SK-N-SH (cell line): ENCODE measurements at regions not wholly inside any gene's neighbourhood (a gene's known extent, or its start where the extent isn't known, plus 50 kb on each side); places are given as distances from the start of the nearest gene placed in this dataset.

Experiments
- CTCF ChIA-PET: fragments of 300-600, 350-600 bp; formaldehyde crosslinking; extraction: SDS; loops from one replicate; lab custom pipeline; 2021; lab: Yijun Ruan, JAX
- POLR2A ChIA-PET: fragments of 350-600 bp; sonication (Branson Sonifier 250); formaldehyde crosslinking; extraction: SDS; loops from one replicate; lab custom pipeline; 2020; ENCODE audit warnings: antibody characterized with exemption, inconsistent platforms; lab: Yijun Ruan, JAX
- DNase-seq: peaks from one replicate; pipeline ENCODE4 v3.0.0; 2012
- H2AFZ ChIP-seq: fragments of 200-600 bp; sonication (generic); 2 replicates; pipeline ENCODE4 v1.8.1; 2016; ENCODE audit warnings: antibody characterized with exemption, mild to moderate bottlenecking, low read depth
- H3F3A ChIP-seq: fragments of 200-600 bp; sonication (generic); replicated peaks from 2 replicates; pipeline ENCODE3; 2016; ENCODE audit warnings: antibody characterized with exemption, mild to moderate bottlenecking; ENCODE audit not compliant: insufficient read depth
- H3K27ac ChIP-seq, 2 experiments: fragments of 200-500 bp in 1 of 2; fragments of 200-600 bp in 1 of 2; sonication (Bioruptor generic) in 1 of 2; sonication (generic), shearing (Covaris generic) in 1 of 2; 2 replicates each; pipeline versions ENCODE4 v1.5.1 to v1.6.1; 2014 to 2016; ENCODE audit warnings: low read depth in 2 of 2, inconsistent platforms in 1 of 2, low read length in 1 of 2, mild to moderate bottlenecking in 1 of 2, mixed read lengths in 1 of 2
- H3K27me3 ChIP-seq: fragments of 200-600 bp; sonication (generic), shearing (Covaris generic); 2 replicates; pipeline ENCODE4 v1.6.1; 2016; ENCODE audit warnings: mixed run types; ENCODE audit not compliant: insufficient read depth
- H3K36me3 ChIP-seq, 2 experiments: fragments of 200-500 bp in 1 of 2; fragments of 200-600 bp in 1 of 2; sonication (Bioruptor generic) in 1 of 2; sonication (generic) in 1 of 2; replicated peaks in 1 of 2; 2 replicates each; pipeline versions ENCODE3 to v1.5.1; 2014 to 2016; ENCODE audit warnings: low read length in 1 of 2, mild to moderate bottlenecking in 1 of 2; ENCODE audit not compliant: insufficient read depth in 2 of 2, control insufficient read depth in 1 of 2
- H3K4me1 ChIP-seq, 2 experiments: fragments of 200-500 bp in 1 of 2; fragments of 200-600 bp in 1 of 2; sonication (Bioruptor generic) in 1 of 2; sonication (generic), shearing (Covaris generic) in 1 of 2; 2 replicates each; pipeline versions ENCODE4 v1.5.1 to v1.6.1; 2014 to 2016; ENCODE audit warnings: low read depth in 1 of 2, low read length in 1 of 2, mixed run types in 1 of 2; ENCODE audit not compliant: insufficient read depth in 2 of 2, control insufficient read depth in 1 of 2
- H3K4me2 ChIP-seq: fragments of 200-600 bp; sonication (generic), shearing (Covaris generic); 2 replicates; pipeline ENCODE4 v1.6.1; 2017; ENCODE audit warnings: mixed run types
- H3K4me3 ChIP-seq, 2 experiments: fragments of 200-500 bp in 1 of 2; fragments of 200-600 bp in 1 of 2; sonication (Bioruptor generic) in 1 of 2; sonication (generic), shearing (Covaris generic) in 1 of 2; 2 replicates each; pipeline versions ENCODE4 v1.5.1 to v1.8.1; 2014 to 2016; ENCODE audit warnings: low read depth in 2 of 2, inconsistent platforms in 1 of 2, low read length in 1 of 2, mild to moderate bottlenecking in 1 of 2, mixed read lengths in 1 of 2, moderate library complexity in 1 of 2
- H3K79me2 ChIP-seq: fragments of 200-600 bp; sonication (generic); 2 replicates; pipeline ENCODE4 v1.8.1; 2017; ENCODE audit warnings: mild to moderate bottlenecking; ENCODE audit not compliant: insufficient read depth
- H3K9ac ChIP-seq: fragments of 200-600 bp; sonication (generic); 2 replicates; pipeline ENCODE4 v1.6.1; 2017; ENCODE audit warnings: mixed run types
- H3K9me2 ChIP-seq: fragments of 200-600 bp; sonication (generic); 2 replicates; pipeline ENCODE4 v1.6.1; 2017; ENCODE audit warnings: mixed run types
- H3K9me3 ChIP-seq: fragments of 200-600 bp; sonication (generic); 2 replicates; pipeline ENCODE4 v1.6.1; 2017; ENCODE audit warnings: mixed run types, mild to moderate bottlenecking, moderate library complexity
- H4K20me1 ChIP-seq: fragments of 200-600 bp; sonication (generic); 2 replicates; pipeline ENCODE4 v1.6.1; 2017; ENCODE audit warnings: mild to moderate bottlenecking, mixed run types; ENCODE audit not compliant: insufficient read depth
- CTCF ChIP-seq: fragments of 200-600 bp; sonication (generic); IDR thresholded peaks from 2 replicates; pipeline ENCODE4 v1.6.1; 2017; ENCODE audit warnings: antibody characterized with exemption, mild to moderate bottlenecking, moderate library complexity
- ELF1 ChIP-seq: IDR thresholded peaks from 2 replicates; pipeline ENCODE4 v1.4.0; 2012
- EZH2phosphoT487 ChIP-seq: fragments of 200-600 bp; sonication (generic); IDR thresholded peaks from 2 replicates; pipeline ENCODE4 v1.6.1; 2017; ENCODE audit warnings: low read depth, mixed run types, mild to moderate bottlenecking, antibody characterized with exemption, moderate library complexity, borderline replicate concordance
- FOSL2 ChIP-seq: IDR thresholded peaks from 2 replicates; pipeline ENCODE4 v1.4.0; 2012; ENCODE audit warnings: low read depth, mild to moderate bottlenecking, moderate library complexity, borderline replicate concordance
- FOXM1 ChIP-seq: IDR thresholded peaks from 2 replicates; pipeline ENCODE4 v1.4.0; 2012; ENCODE audit warnings: low read depth, mild to moderate bottlenecking
- GABPA ChIP-seq: IDR thresholded peaks from 2 replicates; pipeline ENCODE4 v1.4.0; 2012; ENCODE audit warnings: low read depth, mild to moderate bottlenecking
- GATA2 ChIP-seq: sonication (generic); formaldehyde crosslinking; IDR thresholded peaks from 2 replicates; pipeline ENCODE4 v1.5.0; 2020; ENCODE audit warnings: mild to moderate bottlenecking, missing genetic modification reagents
- MEF2A ChIP-seq: IDR thresholded peaks from 2 replicates; pipeline ENCODE4 v1.4.0; 2012; ENCODE audit warnings: low read depth, borderline replicate concordance
- POLR2AphosphoS5 ChIP-seq: IDR thresholded peaks from 2 replicates; pipeline ENCODE4 v1.6.1; 2012; ENCODE audit warnings: low read depth, low read length
- RAD21 ChIP-seq: IDR thresholded peaks from 2 replicates; pipeline ENCODE4 v1.6.1; 2012; ENCODE audit warnings: mild to moderate bottlenecking, low read length
- SMC3 ChIP-seq: IDR thresholded peaks from 2 replicates; pipeline ENCODE4 v1.6.1; 2012; ENCODE audit warnings: low read depth, low read length, improper control_type of control experiment
- TCF12 ChIP-seq: IDR thresholded peaks from 2 replicates; pipeline ENCODE4 v1.4.0; 2012
- YY1 ChIP-seq: IDR thresholded peaks from 2 replicates; pipeline ENCODE4 v1.4.0; 2012; ENCODE audit warnings: low read depth, mild to moderate bottlenecking
- WGBS: methylation state at CpG from one replicate; pipeline ENCODE4 v1.1.6; 2017; ENCODE audit warnings: low lambda C conversion rate; 5-methylcytosine and 5-hydroxymethylcytosine counted together
- TF ChIP-seq, protein P1 (sequence below): IDR thresholded peaks from 2 replicates; pipeline ENCODE4 v1.4.0; 2012; ENCODE audit warnings: low read depth
- TF ChIP-seq, protein P2 (sequence below): IDR thresholded peaks from 2 replicates; pipeline ENCODE4 v1.4.0; 2012; ENCODE audit warnings: low read depth, borderline replicate concordance
- TF ChIP-seq, protein P3 (sequence below): IDR thresholded peaks from 2 replicates; pipeline ENCODE4 v1.6.1; 2012; ENCODE audit warnings: mild to moderate bottlenecking, low read depth, low read length, moderate library complexity
- TF ChIP-seq, protein P4 (sequence below): IDR thresholded peaks from 2 replicates; pipeline ENCODE4; 2012

DNA sequence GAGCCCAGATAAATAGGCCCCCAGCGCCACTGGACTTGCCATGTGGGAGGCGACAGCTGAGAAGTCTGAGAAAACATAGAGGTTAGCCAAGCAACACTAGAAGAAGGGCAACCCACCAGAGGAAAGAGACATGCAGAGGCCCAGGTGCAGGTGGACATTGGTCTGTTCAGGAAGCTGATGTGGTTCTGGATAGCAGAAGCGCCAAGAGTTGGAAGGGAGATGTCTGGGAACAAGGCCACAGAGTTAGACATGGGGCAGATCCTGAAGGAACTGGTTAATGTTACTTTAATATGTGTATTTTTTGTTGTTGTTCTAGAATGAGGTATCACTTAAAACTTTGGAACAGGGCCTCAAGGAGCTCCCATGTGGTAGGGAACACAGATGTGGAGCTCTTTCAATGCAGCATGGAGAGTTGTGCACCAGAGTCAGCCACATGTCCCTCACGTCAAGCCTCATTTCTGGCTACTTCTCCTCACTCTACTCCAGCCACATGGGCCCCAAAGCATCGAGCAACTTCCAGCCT, 62.2 kb upstream of the PKDCC start:
- no peak overlapping the region for H3K9ac ChIP-seq
- ChIA-PET CTCF (interaction anchor here (0.7 to 1.2 kb wide), 5 partner anchors 11 to 132 kb away, joined by 3 to 4 read pairs (median 3); no protein-coding TSS in a partner anchor), POLR2A (interaction anchor here (0.6 kb wide), 1 partner anchor 102 kb away, joined by 3 read pairs; no protein-coding TSS in a partner anchor)
- H3K79me2 ChIP-seq, result no peaks in the 10 kb centered on the region
- H2AFZ ChIP-seq, result no peak overlapping the region
- H3K4me1 ChIP-seq, result peaks cover 8% of the 10 kb centered on the region in 2 experiments; a peak in 2 of 4 replicates
- WGBS, result 57% methylated on average over 5 of the region's 5 CpGs
- H3K4me2 ChIP-seq, result no peak overlapping the region
- H3K27ac ChIP-seq, result no peak overlapping the region
- no peak for DNase-seq
- H3K36me3 ChIP-seq, result no peaks in the 10 kb centered on the region
- TF ChIP-seq FOSL2 (no peak), GABPA (no peak), POLR2AphosphoS5 (no peak), EZH2phosphoT487 (no peak), RAD21 (no peak), SMC3 (no peak), FOXM1 (no peak), ELF1 (no peak), CTCF (no peak), YY1 (no peak), GATA2 (CRISPR knock-in tag) (no peak), TCF12 (no peak), MEF2A (no peak)
- TF ChIP-seq, protein P1, sequence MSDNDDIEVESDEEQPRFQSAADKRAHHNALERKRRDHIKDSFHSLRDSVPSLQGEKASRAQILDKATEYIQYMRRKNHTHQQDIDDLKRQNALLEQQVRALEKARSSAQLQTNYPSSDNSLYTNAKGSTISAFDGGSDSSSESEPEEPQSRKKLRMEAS, result no peak
- TF ChIP-seq, protein P2, sequence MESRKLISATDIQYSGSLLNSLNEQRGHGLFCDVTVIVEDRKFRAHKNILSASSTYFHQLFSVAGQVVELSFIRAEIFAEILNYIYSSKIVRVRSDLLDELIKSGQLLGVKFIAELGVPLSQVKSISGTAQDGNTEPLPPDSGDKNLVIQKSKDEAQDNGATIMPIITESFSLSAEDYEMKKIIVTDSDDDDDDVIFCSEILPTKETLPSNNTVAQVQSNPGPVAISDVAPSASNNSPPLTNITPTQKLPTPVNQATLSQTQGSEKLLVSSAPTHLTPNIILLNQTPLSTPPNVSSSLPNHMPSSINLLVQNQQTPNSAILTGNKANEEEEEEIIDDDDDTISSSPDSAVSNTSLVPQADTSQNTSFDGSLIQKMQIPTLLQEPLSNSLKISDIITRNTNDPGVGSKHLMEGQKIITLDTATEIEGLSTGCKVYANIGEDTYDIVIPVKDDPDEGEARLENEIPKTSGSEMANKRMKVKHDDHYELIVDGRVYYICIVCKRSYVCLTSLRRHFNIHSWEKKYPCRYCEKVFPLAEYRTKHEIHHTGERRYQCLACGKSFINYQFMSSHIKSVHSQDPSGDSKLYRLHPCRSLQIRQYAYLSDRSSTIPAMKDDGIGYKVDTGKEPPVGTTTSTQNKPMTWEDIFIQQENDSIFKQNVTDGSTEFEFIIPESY, result no peak
- TF ChIP-seq, protein P3, sequence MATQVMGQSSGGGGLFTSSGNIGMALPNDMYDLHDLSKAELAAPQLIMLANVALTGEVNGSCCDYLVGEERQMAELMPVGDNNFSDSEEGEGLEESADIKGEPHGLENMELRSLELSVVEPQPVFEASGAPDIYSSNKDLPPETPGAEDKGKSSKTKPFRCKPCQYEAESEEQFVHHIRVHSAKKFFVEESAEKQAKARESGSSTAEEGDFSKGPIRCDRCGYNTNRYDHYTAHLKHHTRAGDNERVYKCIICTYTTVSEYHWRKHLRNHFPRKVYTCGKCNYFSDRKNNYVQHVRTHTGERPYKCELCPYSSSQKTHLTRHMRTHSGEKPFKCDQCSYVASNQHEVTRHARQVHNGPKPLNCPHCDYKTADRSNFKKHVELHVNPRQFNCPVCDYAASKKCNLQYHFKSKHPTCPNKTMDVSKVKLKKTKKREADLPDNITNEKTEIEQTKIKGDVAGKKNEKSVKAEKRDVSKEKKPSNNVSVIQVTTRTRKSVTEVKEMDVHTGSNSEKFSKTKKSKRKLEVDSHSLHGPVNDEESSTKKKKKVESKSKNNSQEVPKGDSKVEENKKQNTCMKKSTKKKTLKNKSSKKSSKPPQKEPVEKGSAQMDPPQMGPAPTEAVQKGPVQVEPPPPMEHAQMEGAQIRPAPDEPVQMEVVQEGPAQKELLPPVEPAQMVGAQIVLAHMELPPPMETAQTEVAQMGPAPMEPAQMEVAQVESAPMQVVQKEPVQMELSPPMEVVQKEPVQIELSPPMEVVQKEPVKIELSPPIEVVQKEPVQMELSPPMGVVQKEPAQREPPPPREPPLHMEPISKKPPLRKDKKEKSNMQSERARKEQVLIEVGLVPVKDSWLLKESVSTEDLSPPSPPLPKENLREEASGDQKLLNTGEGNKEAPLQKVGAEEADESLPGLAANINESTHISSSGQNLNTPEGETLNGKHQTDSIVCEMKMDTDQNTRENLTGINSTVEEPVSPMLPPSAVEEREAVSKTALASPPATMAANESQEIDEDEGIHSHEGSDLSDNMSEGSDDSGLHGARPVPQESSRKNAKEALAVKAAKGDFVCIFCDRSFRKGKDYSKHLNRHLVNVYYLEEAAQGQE, result no peak
- TF ChIP-seq, protein P4, sequence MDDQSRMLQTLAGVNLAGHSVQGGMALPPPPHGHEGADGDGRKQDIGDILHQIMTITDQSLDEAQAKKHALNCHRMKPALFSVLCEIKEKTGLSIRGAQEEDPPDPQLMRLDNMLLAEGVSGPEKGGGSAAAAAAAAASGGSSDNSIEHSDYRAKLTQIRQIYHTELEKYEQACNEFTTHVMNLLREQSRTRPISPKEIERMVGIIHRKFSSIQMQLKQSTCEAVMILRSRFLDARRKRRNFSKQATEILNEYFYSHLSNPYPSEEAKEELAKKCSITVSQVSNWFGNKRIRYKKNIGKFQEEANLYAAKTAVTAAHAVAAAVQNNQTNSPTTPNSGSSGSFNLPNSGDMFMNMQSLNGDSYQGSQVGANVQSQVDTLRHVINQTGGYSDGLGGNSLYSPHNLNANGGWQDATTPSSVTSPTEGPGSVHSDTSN, result no peak
- no peaks in the 10 kb centered on the region for H3K9me3 ChIP-seq
- no peak overlapping the region for H3K4me3 ChIP-seq
- no peaks in the 10 kb centered on the region for H3K9me2 ChIP-seq
- peaks cover 12% of the 10 kb centered on the region; the same call in 1 of the 2 replicates for H3K27me3 ChIP-seq
- no peaks in the 10 kb centered on the region for H3F3A ChIP-seq
- H4K20me1 ChIP-seq, result no peaks in the 10 kb centered on the region
